22Rv1 (cell line): ENCODE measurements at regions not wholly inside any gene's neighbourhood (a gene's known extent, or its start where the extent isn't known, plus 50 kb on each side); places are given as distances from the start of the nearest gene placed in this dataset.

Source experiments
- H3K27ac ChIP-seq: fragments of 450-650 bp; 2 replicates; pipeline ENCODE4 v1.5.1; 2017
- CTCF ChIP-seq: fragments of 450-650 bp; IDR thresholded peaks from 2 replicates; pipeline ENCODE4 v1.5.1; 2017; ENCODE audit warnings: mild to moderate bottlenecking
- ZFX ChIP-seq: fragments of 450-650 bp; IDR thresholded peaks from 2 replicates; pipeline ENCODE4 v1.6.1; 2017; ENCODE audit warnings: antibody characterized with exemption, borderline replicate concordance

DNA sequence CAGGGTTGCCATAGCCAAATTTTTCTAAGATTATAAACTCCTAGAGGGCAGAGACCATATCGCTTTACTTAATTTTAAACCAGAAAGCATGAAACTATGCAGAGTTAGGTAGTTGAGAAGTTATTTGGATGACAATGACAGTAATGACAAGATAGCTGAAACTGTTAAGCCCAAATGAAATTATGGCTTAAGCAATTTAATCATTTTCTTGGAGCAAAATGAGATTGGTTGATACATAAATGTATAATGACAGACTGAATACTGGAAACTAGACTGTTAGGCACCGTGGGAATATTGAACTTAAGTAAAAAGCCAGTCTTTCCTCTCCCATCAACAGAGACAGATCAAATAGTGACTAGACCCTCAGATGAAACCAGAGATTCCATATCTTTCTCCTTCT is 670.3 kb upstream of the NRSN1 start:
- TF ChIP-seq CTCF = no peak
- TF ChIP-seq ZFX = no peak
- no peak overlapping the region for H3K27ac ChIP-seq

DNA sequence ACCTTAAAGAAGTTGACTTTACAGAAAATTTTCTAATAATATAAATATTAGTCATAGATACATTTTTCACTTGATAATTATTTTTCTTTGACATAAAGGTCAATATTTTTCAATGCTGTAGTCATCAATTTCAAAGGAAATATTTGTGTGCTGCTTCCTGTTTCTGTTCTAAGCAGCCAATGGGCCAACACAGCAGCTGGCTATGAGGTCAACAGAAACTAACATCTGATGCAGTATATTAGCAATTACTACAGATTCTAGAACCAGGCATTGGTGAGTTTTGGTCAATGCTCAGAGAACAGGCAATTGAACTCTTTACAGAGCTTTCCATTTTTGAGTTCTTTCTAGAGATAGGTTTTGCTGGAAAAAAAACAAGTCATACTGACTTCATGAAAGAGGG is 669.6 kb upstream of the NRSN1 start:
- no peak for TF ChIP-seq CTCF
- no peak for TF ChIP-seq ZFX
- no peak overlapping the region for H3K27ac ChIP-seq

DNA sequence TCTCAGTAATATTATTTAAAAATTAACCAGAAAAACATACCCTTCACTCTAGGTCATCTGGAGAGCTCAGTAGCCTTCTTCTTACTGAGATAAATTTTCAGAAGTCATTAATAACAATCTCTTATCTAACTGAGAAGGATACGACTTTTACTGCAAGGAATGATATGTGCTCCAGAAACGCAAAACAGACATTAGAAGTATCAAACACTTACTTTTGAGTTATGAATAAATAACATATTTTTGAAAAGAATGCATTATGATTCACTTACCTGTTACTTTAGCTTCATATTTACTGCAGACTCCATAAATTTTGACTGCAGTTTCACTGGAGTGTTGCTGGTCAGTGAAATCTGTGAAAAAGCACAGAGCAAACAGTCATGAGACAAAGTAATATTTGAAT is 668.7 kb upstream of the NRSN1 start:
- no peak for TF ChIP-seq CTCF
- TF ChIP-seq ZFX = no peak
- no peak overlapping the region for H3K27ac ChIP-seq

GRCh38 chr6:23465912-23466311 is 660.1 kb upstream of the NRSN1 start:
- TF ChIP-seq CTCF (no peak), ZFX (no peak)
- no peak overlapping the region for H3K27ac ChIP-seq

GRCh38 chr6:23477586-23477985 is 648.4 kb upstream of the NRSN1 start:
- no peak overlapping the region for H3K27ac ChIP-seq
- no peak for TF ChIP-seq CTCF
- TF ChIP-seq ZFX = no peak

DNA sequence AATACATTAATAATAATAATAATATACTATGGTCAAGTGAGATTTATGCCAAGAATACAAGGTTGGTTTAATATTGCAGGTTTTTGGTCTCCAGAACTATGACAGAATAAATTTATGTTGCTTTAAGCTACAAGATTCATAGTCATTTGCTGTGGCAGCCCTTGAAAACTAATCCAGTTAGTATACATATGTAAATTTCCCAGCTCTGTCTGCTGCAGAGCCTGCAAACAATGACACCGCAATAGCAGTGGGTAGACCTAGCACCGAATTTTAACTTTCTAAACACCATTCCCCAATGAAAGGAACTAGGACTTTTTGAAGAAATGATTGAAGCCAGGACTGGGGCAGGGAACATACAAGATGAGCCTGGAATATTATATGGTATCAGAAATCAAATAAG is 647.7 kb upstream of the NRSN1 start:
- TF ChIP-seq CTCF = no peak
- TF ChIP-seq ZFX = no peak
- no peak overlapping the region for H3K27ac ChIP-seq

DNA sequence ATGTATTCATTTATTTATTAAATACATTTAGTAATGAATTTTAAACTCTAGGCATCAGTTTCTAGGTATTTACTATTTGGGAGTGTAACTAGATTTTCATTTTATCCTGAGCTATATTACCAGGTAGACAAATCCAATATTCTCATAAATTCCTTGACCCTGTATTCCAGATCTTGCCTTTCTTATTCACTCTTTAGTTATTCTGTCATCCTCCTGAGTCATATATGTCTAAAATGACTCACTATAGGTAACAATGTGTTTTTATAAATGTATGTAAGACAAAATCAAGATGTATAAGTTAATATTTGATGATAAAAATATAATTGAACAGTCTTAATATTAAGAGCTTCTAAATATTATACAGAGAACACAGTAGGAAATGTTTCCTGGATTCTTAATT is 642.1 kb upstream of the NRSN1 start:
- no peak for TF ChIP-seq CTCF
- H3K27ac ChIP-seq = no peak overlapping the region
